K562 (cell line): ENCODE measurements at regions not wholly inside any gene's neighbourhood (a gene's known extent, or its start where the extent isn't known, plus 50 kb on each side); places are given as distances from the start of the nearest gene placed in this dataset.

Experiments
- ATAC-seq: fragments of 200-7000 bp; cut with Tn5 transposase; 3 replicates; pipeline ENCODE4 v1.9.1; 2020; ENCODE audit warnings: moderate library complexity
- BruUV-seq: library from RNA; stranded (reverse); fragments of 400-500 nt; replicated peaks from 2 replicates; lab custom pipeline; 2021; lab: Mats Ljungman, UMichigan
- CTCF ChIA-PET: fragments of 300-600 bp; formaldehyde crosslinking; extraction: SDS; loops from one replicate; lab custom pipeline; 2021; ENCODE audit warnings: low intra/inter-chr PET ratio; lab: Yijun Ruan, JAX
- POLR2A ChIA-PET: fragments of 300-600, 350-650 bp; sonication (Branson Sonifier 250); formaldehyde crosslinking; extraction: SDS; loops from one replicate; lab custom pipeline; 2021; ENCODE audit warnings: antibody characterized with exemption, inconsistent platforms; lab: Yijun Ruan, JAX
- DNase-seq, 4 experiments: peaks; one replicate each; pipeline versions ENCODE4 v3.0.0 to v3.0.0-alpha.2; 2011 to 2018; ENCODE audit warnings: low spot score in 3 of 4, mixed read lengths in 3 of 4; ENCODE audit errors: extremely low read depth in 1 of 4
- FAIRE-seq: peaks from 2 replicates; lab custom pipeline; 2011; peaks lifted over from hg19 to GRCh38; lab: Jason Lieb, UNC
- H2AFZ ChIP-seq: 2 replicates; pipeline ENCODE4 v1.6.0; 2011; ENCODE audit warnings: low read depth, low read length, control low read depth, inconsistent platforms
- H3K27ac ChIP-seq: fragments of 200-600 bp; 3 replicates; pipeline ENCODE4 v1.8.0; 2011; ENCODE audit warnings: low read depth, mild to moderate bottlenecking, control low read depth, inconsistent platforms, low read length, moderate library complexity, mixed read lengths; ENCODE audit errors: extremely low read depth
- H3K27me3 ChIP-seq, 2 experiments: fragments of 300-600 bp in 1 of 2; 2 replicates in 1 of 2; 3 replicates in 1 of 2; pipeline versions ENCODE4 v1.6.0 to v1.8.0; 2011; ENCODE audit warnings: inconsistent platforms in 2 of 2, low read length in 2 of 2, mild to moderate bottlenecking in 1 of 2, mixed read lengths in 1 of 2, moderate library complexity in 1 of 2; ENCODE audit not compliant: control insufficient read depth in 2 of 2, insufficient read depth in 2 of 2
- H3K36me3 ChIP-seq: fragments of 300-600 bp; 3 replicates; pipeline ENCODE4 v1.8.0; 2011; ENCODE audit warnings: mild to moderate bottlenecking, low read length, inconsistent platforms; ENCODE audit not compliant: control insufficient read depth, insufficient read depth
- H3K4me1 ChIP-seq, 2 experiments: fragments of 200-600 bp in 1 of 2; replicated peaks in 1 of 2; 2 replicates in 1 of 2; 3 replicates in 1 of 2; pipeline versions ENCODE4 v1.5.1 to v1.8.0; 2011; ENCODE audit warnings: inconsistent platforms in 2 of 2, low read length in 2 of 2, mild to moderate bottlenecking in 1 of 2, mixed read lengths in 1 of 2, moderate library complexity in 1 of 2; ENCODE audit not compliant: control insufficient read depth in 2 of 2, insufficient read depth in 2 of 2
- H3K4me2 ChIP-seq: 2 replicates; pipeline ENCODE4 v1.6.1; 2011; ENCODE audit warnings: low read length, control low read depth, inconsistent platforms, mixed read lengths; ENCODE audit not compliant: insufficient read depth
- H3K4me3 ChIP-seq: fragments of 200-600 bp; sonication (generic), shearing (Covaris generic); 2 replicates; pipeline ENCODE4 v1.5.1; 2016; ENCODE audit warnings: control low read depth, inconsistent platforms
- H3K79me2 ChIP-seq: fragments of 200-600 bp; 3 replicates; pipeline ENCODE4 v1.8.0; 2011; ENCODE audit warnings: low read length, inconsistent platforms; ENCODE audit not compliant: control insufficient read depth, insufficient read depth
- H3K9ac ChIP-seq, 2 experiments: 2 replicates each; pipeline versions ENCODE4 v1.6.0 to v1.6.1; 2011; ENCODE audit warnings: low read depth in 2 of 2, low read length in 2 of 2, control low read depth in 1 of 2, inconsistent platforms in 1 of 2, mild to moderate bottlenecking in 1 of 2, mixed read lengths in 1 of 2; ENCODE audit not compliant: insufficient read depth in 1 of 2
- H3K9me1 ChIP-seq: one replicate; pipeline ENCODE4 v1.6.0; 2011; ENCODE audit warnings: inconsistent platforms, mild to moderate bottlenecking, low read length, moderate library complexity; ENCODE audit not compliant: control insufficient read depth, insufficient read depth
- H3K9me3 ChIP-seq: replicated peaks from 2 replicates; pipeline ENCODE4 v1.5.1; 2011; ENCODE audit warnings: low read depth, low read length, inconsistent platforms; ENCODE audit not compliant: control insufficient read depth, insufficient read depth
- H4K20me1 ChIP-seq: replicated peaks from 2 replicates; pipeline ENCODE4 v1.6.1; 2011; ENCODE audit warnings: low read length, inconsistent platforms, mixed read lengths; ENCODE audit not compliant: control insufficient read depth, insufficient read depth
- CBX2 ChIP-seq: fragments of 200-600 bp; sonication (generic); IDR thresholded peaks from one replicate; pipeline ENCODE4 v1.6.1; 2012; ENCODE audit warnings: mild to moderate bottlenecking, low read length, inconsistent platforms; ENCODE audit not compliant: insufficient read depth, poor library complexity, severe bottlenecking
- CC2D1A ChIP-seq: fragments of 450-650 bp; IDR thresholded peaks from 2 replicates; pipeline ENCODE4 v1.6.1; 2017; ENCODE audit warnings: mild to moderate bottlenecking
- ETV5 ChIP-seq: sonication (generic); formaldehyde crosslinking; IDR thresholded peaks from 2 replicates; pipeline ENCODE4 v1.4.0; 2020; ENCODE audit warnings: low read depth, mild to moderate bottlenecking, missing genetic modification reagents
- HMG20B ChIP-seq: fragments of 250-450 bp; sonication (Bioruptor Pico); IDR thresholded peaks from 2 replicates; pipeline ENCODE4 v1.5.0; 2021; ENCODE audit warnings: mild to moderate bottlenecking
- HMGN3 ChIP-seq: IDR thresholded peaks from 2 replicates; pipeline ENCODE4 v1.6.1; 2011; ENCODE audit warnings: borderline replicate concordance, low read depth, mild to moderate bottlenecking, mixed read lengths, low read length; ENCODE audit not compliant: insufficient read length; ENCODE audit errors: extremely low read depth
- MAFF ChIP-seq: IDR thresholded peaks from 2 replicates; pipeline ENCODE4 v1.6.1; 2012; ENCODE audit warnings: low read length, improper control_type of control experiment
- MAFG ChIP-seq: fragments of 450-650 bp; conservative IDR thresholded peaks from 2 replicates; pipeline ENCODE4 v1.6.1; 2016; ENCODE audit warnings: missing genetic modification characterization, missing compliant biosample characterization
- MXD1 ChIP-seq: fragments of 250-450 bp; sonication (Bioruptor Pico); IDR thresholded peaks from 2 replicates; pipeline ENCODE4 v1.8.0; 2021; ENCODE audit warnings: borderline replicate concordance, mild to moderate bottlenecking, moderate library complexity; ENCODE audit not compliant: poor library complexity, severe bottlenecking
- NCOA4 ChIP-seq: fragments of 450-650 bp; IDR thresholded peaks from 2 replicates; pipeline ENCODE4 v1.6.1; 2018; ENCODE audit warnings: mild to moderate bottlenecking; ENCODE audit not compliant: partially characterized antibody
- PML ChIP-seq: IDR thresholded peaks from 2 replicates; pipeline ENCODE4 v1.6.1; 2012; ENCODE audit warnings: low read length, inconsistent platforms
- PURB ChIP-seq: sonication (generic); formaldehyde crosslinking; IDR thresholded peaks from 2 replicates; pipeline ENCODE4 v1.9.0; 2021; ENCODE audit warnings: low read depth, mild to moderate bottlenecking, missing genetic modification reagents
- RBM15 ChIP-seq: fragments of 200-400 bp; formaldehyde crosslinking; IDR thresholded peaks from 2 replicates; pipeline ENCODE4 v1.6.1; 2018; ENCODE audit warnings: mild to moderate bottlenecking, low read length, moderate library complexity; ENCODE audit not compliant: insufficient read depth
- RBM22 ChIP-seq: fragments of 200-400 bp; formaldehyde crosslinking; IDR thresholded peaks from 2 replicates; pipeline ENCODE4 v1.6.1; 2018; ENCODE audit warnings: low read length, low read depth; ENCODE audit not compliant: poor library complexity, severe bottlenecking
- SP2 ChIP-seq: IDR thresholded peaks from 2 replicates; pipeline ENCODE4 v1.6.1; 2011; ENCODE audit warnings: mild to moderate bottlenecking, low read depth, low read length, moderate library complexity; ENCODE audit not compliant: poor library complexity, severe bottlenecking; ENCODE audit errors: extremely low read depth
- ZNF134 ChIP-seq: fragments of 250-450 bp; sonication (Bioruptor Pico); conservative IDR thresholded peaks from 2 replicates; pipeline ENCODE4 v1.4.0; 2020
- ZNF146 ChIP-seq: IDR thresholded peaks from one replicate; pipeline ENCODE4 v1.6.1; 2018; ENCODE audit warnings: missing compliant biosample characterization; ENCODE audit not compliant: unreplicated experiment
- ZNF316 ChIP-seq: fragments of 450-650 bp; IDR thresholded peaks from 2 replicates; pipeline ENCODE4 v1.6.1; 2016
- ZNF561 ChIP-seq: fragments of 450-650 bp; formaldehyde crosslinking; conservative IDR thresholded peaks from 2 replicates; pipeline ENCODE4 v1.4.0; 2020; ENCODE audit warnings: mild to moderate bottlenecking, moderate library complexity
- ZNF75A ChIP-seq: fragments of 450-650 bp; formaldehyde crosslinking; IDR thresholded peaks from 2 replicates; pipeline ENCODE4 v1.4.0; 2020; ENCODE audit warnings: mild to moderate bottlenecking
- WGBS: fragments of 100-300 bp; shearing (Covaris generic); methylation state at CpG from one replicate; pipeline ENCODE4 v1.1.6; 2016; ENCODE audit warnings: low coverage, mixed read lengths; ENCODE audit not compliant: insufficient coverage; ENCODE audit errors: missing lambda C conversion rate; 5-methylcytosine and 5-hydroxymethylcytosine counted together
- in situ Hi-C: fragments of 300-500 bp; cut with MboI; formaldehyde crosslinking; loops from 4 replicates; pipeline ENCODE4 v1.15.0; 2018; ENCODE audit warnings: inconsistent platforms, mixed read lengths
- intact Hi-C: fragments of 100-400 bp; cut with micrococcal nuclease; formaldehyde crosslinking; loops from 2 replicates; pipeline ENCODE4 v1.14.2; 2022
- TF ChIP-seq, protein P1 (sequence below): conservative IDR thresholded peaks from 2 replicates; pipeline ENCODE4 v1.6.1; 2011; ENCODE audit warnings: low read depth, mild to moderate bottlenecking, low read length; ENCODE audit not compliant: control insufficient read depth
- TF ChIP-seq, protein P2 (sequence below): fragments of 250-450 bp; sonication (Bioruptor Pico); IDR thresholded peaks from 2 replicates; pipeline ENCODE4 v1.4.0; 2020; ENCODE audit warnings: borderline replicate concordance

DNA sequence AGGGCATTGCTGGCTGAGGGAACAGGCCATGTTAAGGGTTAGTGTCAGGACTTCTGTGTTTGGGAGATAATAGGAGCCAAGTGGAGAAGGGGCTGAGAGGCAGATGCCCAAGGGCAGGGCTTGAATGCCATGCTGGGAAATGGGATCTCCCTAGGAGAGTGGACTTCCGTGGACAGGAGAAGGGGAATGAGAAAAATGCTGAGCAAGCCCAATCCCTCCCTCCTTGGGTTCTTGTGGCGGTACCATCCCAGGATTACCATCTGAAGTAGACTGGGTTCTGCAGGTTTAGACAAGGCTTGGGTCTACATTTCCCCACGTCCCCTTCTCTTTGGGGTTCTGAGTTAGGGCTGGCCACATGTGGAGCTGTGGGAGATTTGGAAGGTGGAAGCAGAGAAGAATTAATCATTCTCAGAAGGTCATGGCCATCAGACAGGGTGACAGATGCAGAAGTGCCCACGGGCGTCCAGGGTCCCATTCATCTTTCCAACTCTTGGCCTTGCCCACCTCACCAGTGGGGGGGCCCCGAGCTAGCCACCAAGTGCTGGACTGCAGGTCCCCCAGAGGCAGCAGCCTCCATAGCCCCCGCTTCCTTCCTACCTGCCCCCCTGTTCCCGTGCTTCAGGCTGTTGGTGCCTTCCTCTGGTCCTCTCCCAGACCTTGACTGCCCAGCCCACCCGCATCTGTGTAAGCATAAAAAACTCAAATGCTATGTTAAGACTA lies 354.8 kb downstream of the RPS24 start:
- peaks cover 7% of the 10 kb centered on the region; the same call in 1 of the 2 replicates for H4K20me1 ChIP-seq
- no peak for DNase-seq
- BruUV-seq, result no TSS peak
- FAIRE-seq, result no peak
- no peak overlapping the region for H3K9ac ChIP-seq
- H3K27me3 ChIP-seq, result peaks cover 7 to 21% of the 10 kb centered on the region in 2 experiments
- H3K4me2 ChIP-seq, result no peak overlapping the region
- no peaks in the 10 kb centered on the region for H3K79me2 ChIP-seq
- no peak overlapping the region for H3K4me3 ChIP-seq
- CTCF ChIA-PET, result no interaction called here
- H3K36me3 ChIP-seq, result no peaks in the 10 kb centered on the region
- no peak overlapping the region for H3K27ac ChIP-seq
- no peaks in the 10 kb centered on the region for H3K9me1 ChIP-seq
- H2AFZ ChIP-seq, result no peak overlapping the region
- H3K9me3 ChIP-seq, result no peaks in the 10 kb centered on the region
- no peak for ATAC-seq
- under 1% methylated on average over 9 of the region's 9 CpGs for WGBS
- no peaks in the 10 kb centered on the region for H3K4me1 ChIP-seq
- in situ Hi-C loops, result no loop called here
- POLR2A ChIA-PET, result no interaction called here
- intact Hi-C loops, result no loop called here
- no peak for TF ChIP-seq ZNF561
- TF ChIP-seq RBM15, result no peak
- TF ChIP-seq PURB (CRISPR knock-in tag), result no peak
- TF ChIP-seq, protein P1, sequence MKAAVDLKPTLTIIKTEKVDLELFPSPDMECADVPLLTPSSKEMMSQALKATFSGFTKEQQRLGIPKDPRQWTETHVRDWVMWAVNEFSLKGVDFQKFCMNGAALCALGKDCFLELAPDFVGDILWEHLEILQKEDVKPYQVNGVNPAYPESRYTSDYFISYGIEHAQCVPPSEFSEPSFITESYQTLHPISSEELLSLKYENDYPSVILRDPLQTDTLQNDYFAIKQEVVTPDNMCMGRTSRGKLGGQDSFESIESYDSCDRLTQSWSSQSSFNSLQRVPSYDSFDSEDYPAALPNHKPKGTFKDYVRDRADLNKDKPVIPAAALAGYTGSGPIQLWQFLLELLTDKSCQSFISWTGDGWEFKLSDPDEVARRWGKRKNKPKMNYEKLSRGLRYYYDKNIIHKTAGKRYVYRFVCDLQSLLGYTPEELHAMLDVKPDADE, result no peak
- no peak for TF ChIP-seq CC2D1A
- peak; percentile 63 for TF ChIP-seq ZNF316
- no peak for TF ChIP-seq ZNF134
- peak; percentile 5; the same call in 1 of the 2 replicates for TF ChIP-seq MAFF
- TF ChIP-seq RBM22, result no peak
- TF ChIP-seq ZNF146 (CRISPR knock-in tag), result no peak
- 0 out of 2 replicates have a peak, but pooled peaks have one; percentile 43 for TF ChIP-seq MAFG
- no peak for TF ChIP-seq HMGN3
- TF ChIP-seq CBX2, result no peak
- no peak for TF ChIP-seq ZNF75A
- TF ChIP-seq PML, result no peak
- no peak for TF ChIP-seq SP2
- no peak for TF ChIP-seq HMG20B (CRISPR knock-in tag)
- TF ChIP-seq NCOA4, result no peak
- TF ChIP-seq, protein P2, sequence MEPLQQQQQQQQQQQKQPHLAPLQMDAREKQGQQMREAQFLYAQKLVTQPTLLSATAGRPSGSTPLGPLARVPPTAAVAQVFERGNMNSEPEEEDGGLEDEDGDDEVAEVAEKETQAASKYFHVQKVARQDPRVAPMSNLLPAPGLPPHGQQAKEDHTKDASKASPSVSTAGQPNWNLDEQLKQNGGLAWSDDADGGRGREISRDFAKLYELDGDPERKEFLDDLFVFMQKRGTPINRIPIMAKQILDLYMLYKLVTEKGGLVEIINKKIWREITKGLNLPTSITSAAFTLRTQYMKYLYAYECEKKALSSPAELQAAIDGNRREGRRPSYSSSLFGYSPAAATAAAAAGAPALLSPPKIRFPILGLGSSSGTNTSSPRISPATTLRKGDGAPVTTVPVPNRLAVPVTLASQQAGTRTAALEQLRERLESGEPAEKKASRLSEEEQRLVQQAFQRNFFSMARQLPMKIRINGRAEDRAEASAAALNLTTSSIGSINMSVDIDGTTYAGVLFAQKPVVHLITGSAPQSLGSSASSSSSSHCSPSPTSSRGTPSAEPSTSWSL, result no peak
- TF ChIP-seq ETV5 (CRISPR knock-in tag), result no peak
- no peak for TF ChIP-seq MXD1
